Fibroblast of lung (primary cell): ENCODE measurements at regions not wholly inside any gene's neighbourhood (a gene's known extent, or its start where the extent isn't known, plus 50 kb on each side); places are given as distances from the start of the nearest gene placed in this dataset.

Source experiments
- DNase-seq, 2 donors: peaks; one replicate each; pipeline versions ENCODE4 v3.0.0 to v3.0.0-alpha.2; 2010; ENCODE audit warnings: low read depth in 2 of 2
- H2AFZ ChIP-seq: 2 replicates; pipeline ENCODE4 v1.5.1; 2012; ENCODE audit warnings: low read length, control low read depth, inconsistent platforms
- H3K27ac ChIP-seq: 2 replicates; pipeline ENCODE4 v1.5.1; 2011; ENCODE audit warnings: low read length, control low read depth; ENCODE audit not compliant: insufficient read depth
- H3K27me3 ChIP-seq: 2 replicates; pipeline ENCODE4 v1.5.1; 2011; ENCODE audit warnings: mild to moderate bottlenecking, low read length; ENCODE audit not compliant: control insufficient read depth, insufficient read depth
- H3K36me3 ChIP-seq: 2 replicates; pipeline ENCODE4 v1.5.1; 2011; ENCODE audit warnings: low read length; ENCODE audit not compliant: control insufficient read depth, insufficient read depth
- H3K4me1 ChIP-seq: 2 replicates; pipeline ENCODE4 v1.5.1; 2011; ENCODE audit warnings: low read length; ENCODE audit not compliant: control insufficient read depth, insufficient read depth; ENCODE audit errors: extremely low read depth
- H3K4me2 ChIP-seq: 2 replicates; pipeline ENCODE4 v1.5.1; 2011; ENCODE audit warnings: low read length, control low read depth; ENCODE audit not compliant: insufficient read depth; ENCODE audit errors: extremely low read depth
- H3K4me3 ChIP-seq, 4 experiments: fragments of 200-600 bp in 1 of 4; sonication (generic) in 1 of 4; replicated peaks in 1 of 4; 2 replicates each; pipeline ENCODE4 v1.5.1; 2011 to 2016; ENCODE audit warnings: low read length in 4 of 4, low read depth in 3 of 4, mild to moderate bottlenecking in 3 of 4, control low read depth in 2 of 4, inconsistent platforms in 1 of 4, mixed read lengths in 1 of 4; ENCODE audit not compliant: insufficient read depth in 1 of 4; ENCODE audit errors: control extremely low read depth in 1 of 4
- H3K79me2 ChIP-seq: 2 replicates; pipeline ENCODE4 v1.5.1; 2012; ENCODE audit warnings: mild to moderate bottlenecking, low read length, inconsistent platforms; ENCODE audit not compliant: control insufficient read depth, insufficient read depth
- H3K9ac ChIP-seq: 2 replicates; pipeline ENCODE4 v1.5.1; 2011; ENCODE audit warnings: mild to moderate bottlenecking, low read length, control low read depth; ENCODE audit not compliant: insufficient read depth
- H3K9me3 ChIP-seq: 2 replicates; pipeline ENCODE4 v1.5.1; 2012; ENCODE audit warnings: low read depth, low read length; ENCODE audit not compliant: control insufficient read depth, insufficient read depth
- H4K20me1 ChIP-seq: 2 replicates; pipeline ENCODE4 v1.5.1; 2011; ENCODE audit warnings: low read length; ENCODE audit not compliant: control insufficient read depth, insufficient read depth; ENCODE audit errors: extremely low read depth
- CTCF ChIP-seq, 2 donors: IDR thresholded peaks in 1 of 2; conservative IDR thresholded peaks in 1 of 2; 1 replicate in 1 of 2; 2 replicates in 1 of 2; pipeline ENCODE4 v1.5.1; 2011 to 2012; ENCODE audit warnings: low read length in 2 of 2, control low read depth in 1 of 2, inconsistent platforms in 1 of 2, low read depth in 1 of 2, mild to moderate bottlenecking in 1 of 2
- EZH2 ChIP-seq: IDR thresholded peaks from 2 replicates; pipeline ENCODE4 v1.5.1; 2012; ENCODE audit warnings: low read length, control low read depth, mild to moderate bottlenecking; ENCODE audit errors: missing control alignments

- Histone ChIP-seq H3K79me2 (no peaks in the 10 kb centered on the region), H2AFZ (no peak overlapping the region), H3K4me1 (no peaks in the 10 kb centered on the region), H4K20me1 (no peaks in the 10 kb centered on the region), H3K9me3 (no peaks in the 10 kb centered on the region), H3K36me3 (no peaks in the 10 kb centered on the region), H3K4me2 (no peak overlapping the region), H3K27me3 (no peaks in the 10 kb centered on the region), H3K9ac (no peak overlapping the region), H3K27ac (no peak overlapping the region), H3K4me3 (no peak overlapping the region)
- DNase-seq = no peak
- TF ChIP-seq EZH2 (no peak), CTCF (conservative IDR thresholded peaks at IDR 0.05 in 1 of 2, IDR thresholded peaks at IDR 0.05 in 1 of 2; ENCODE audit: low read depth in 1 of 2, low read length in 2 of 2) (no peak)
Measured at GRCh38 chr14:85027681-85028370, 502.1 kb upstream of the FLRT2 start.

DNA sequence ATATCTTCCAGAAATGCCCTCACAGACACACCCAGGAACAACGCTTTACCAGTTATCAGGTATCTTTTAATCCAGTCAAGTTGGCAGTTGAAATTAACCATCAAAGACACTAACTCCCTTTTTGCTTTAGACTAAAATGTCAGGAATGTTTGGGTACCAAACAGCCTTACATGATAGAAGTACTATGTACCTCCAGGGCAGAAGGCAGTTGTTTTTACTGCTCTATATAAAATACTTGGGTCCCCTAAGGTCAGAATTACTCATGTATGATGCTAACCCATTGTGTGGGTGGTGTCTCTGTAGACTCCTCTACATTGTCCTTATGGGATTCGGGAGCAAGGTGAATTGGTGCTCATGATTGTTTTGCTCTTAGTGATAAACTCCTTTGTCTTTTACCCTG, 492.5 kb upstream of the FLRT2 start:
- H3K9ac ChIP-seq = no peak overlapping the region
- no peaks in the 10 kb centered on the region for H3K36me3 ChIP-seq

More for the DNA sequence above, 492.5 kb upstream of the FLRT2 start:
- no peak overlapping the region for H3K4me3 ChIP-seq
- H3K79me2 ChIP-seq = no peaks in the 10 kb centered on the region
- no peaks in the 10 kb centered on the region for H4K20me1 ChIP-seq
- H3K4me2 ChIP-seq = no peak overlapping the region
- H3K4me1 ChIP-seq = no peaks in the 10 kb centered on the region
- H3K9me3 ChIP-seq = no peaks in the 10 kb centered on the region
- no peak overlapping the region for H3K27ac ChIP-seq
- TF ChIP-seq EZH2 = no peak
- TF ChIP-seq CTCF (conservative IDR thresholded peaks at IDR 0.05 in 1 of 2, IDR thresholded peaks at IDR 0.05 in 1 of 2; ENCODE audit: low read depth in 1 of 2, low read length in 2 of 2) = no peak
- no peaks in the 10 kb centered on the region for H3K27me3 ChIP-seq
- DNase-seq = no peak
- no peak overlapping the region for H2AFZ ChIP-seq
